Spleen (tissue), 11 donors: ENCODE measurements at regions not wholly inside any gene's neighbourhood (a gene's known extent, or its start where the extent isn't known, plus 50 kb on each side); places are given as distances from the start of the nearest gene placed in this dataset.

Source experiments
- DNase-seq: peaks from one replicate; pipeline ENCODE4 v3.0.0-alpha.2; 2020
- H3K27ac ChIP-seq, 8 donors: fragments of 200-600 bp; sonication (generic) in 7 of 8; 1 replicate in 4 of 8; 2 replicates in 4 of 8; pipeline versions ENCODE4 v1.5.0 to v1.8.0; 2016 to 2021; ENCODE audit warnings: inconsistent platforms in 4 of 8, mild to moderate bottlenecking in 4 of 8, moderate library complexity in 1 of 8
- H3K27me3 ChIP-seq, 7 donors: fragments of 200-600 bp; sonication (generic) in 6 of 7; replicated peaks in 1 of 7; 1 replicate in 4 of 7; 2 replicates in 3 of 7; pipeline versions ENCODE4 v1.5.0 to v1.8.0; 2016 to 2021; ENCODE audit warnings: inconsistent platforms in 3 of 7, mild to moderate bottlenecking in 1 of 7
- H3K36me3 ChIP-seq, 6 donors: fragments of 200-600 bp; sonication (generic) in 5 of 6; 1 replicate in 4 of 6; 2 replicates in 2 of 6; pipeline versions ENCODE4 v1.5.0 to v1.8.0; 2016 to 2021; ENCODE audit warnings: inconsistent platforms in 2 of 6
- H3K4me1 ChIP-seq, 6 donors: fragments of 200-600 bp; sonication (generic) in 5 of 6; 1 replicate in 3 of 6; 2 replicates in 3 of 6; pipeline versions ENCODE4 v1.5.0 to v1.8.0; 2016 to 2021; ENCODE audit warnings: inconsistent platforms in 3 of 6
- H3K4me3 ChIP-seq, 8 donors: fragments of 200-600 bp; sonication (generic) in 7 of 8; 1 replicate in 4 of 8; 2 replicates in 4 of 8; pipeline versions ENCODE4 v1.5.0 to v1.8.0; 2016 to 2021; ENCODE audit warnings: inconsistent platforms in 4 of 8, mild to moderate bottlenecking in 4 of 8, moderate library complexity in 2 of 8
- H3K9me3 ChIP-seq, 8 donors: fragments of 200-600 bp; sonication (generic) in 7 of 8; 1 replicate in 4 of 8; 2 replicates in 4 of 8; pipeline versions ENCODE4 v1.5.0 to v1.8.0; 2016 to 2021; ENCODE audit warnings: inconsistent platforms in 4 of 8
- CTCF ChIP-seq, 11 experiments: fragments of 200-600 bp in 7 of 11; fragments of 450-650 bp in 4 of 11; sonication (generic) in 4 of 11; IDR thresholded peaks in 8 of 11; conservative IDR thresholded peaks in 3 of 11; 1 replicate in 7 of 11; 2 replicates in 4 of 11; pipeline versions ENCODE4 v1.4.0 to v1.8.0; 2016 to 2021; ENCODE audit warnings: antibody characterized with exemption in 11 of 11, inconsistent platforms in 4 of 11, mild to moderate bottlenecking in 1 of 11
- POLR2A ChIP-seq, 3 donors: fragments of 450-650 bp; IDR thresholded peaks; one replicate each; pipeline ENCODE4 v1.5.1; 2017; ENCODE audit warnings: antibody characterized with exemption in 3 of 3, mild to moderate bottlenecking in 1 of 3
- POLR2AphosphoS5 ChIP-seq, 3 donors: sonication (generic); formaldehyde crosslinking; IDR thresholded peaks; one replicate each; pipeline ENCODE4 v1.5.1; 2017; ENCODE audit warnings: antibody characterized with exemption in 3 of 3
- WGBS, 5 donors: extraction: QIAGEN DNeasy Blood & Tissue Kit in 3 of 5; methylation state at CpG; one replicate each; pipeline versions ENCODE4 v1.1.5 to v1.1.7; 2013 to 2018; 5-methylcytosine and 5-hydroxymethylcytosine counted together
- intact Hi-C: fragments of 100-400 bp; cut with DNase I; formaldehyde crosslinking; loops from one replicate; pipeline ENCODE4 v1.15.0; 2023; ENCODE audit warnings: low total_unique reads
- donor health status: healthy with polysubstance abuse.
- donor health status: DM: no; HTN: no; CAD: no; lungs with moderate emphysema.
- donor health status: DM: no; HTN: no; CAD: no.
- donor health status: Bipolar disorder and iron deficiency.
- donor health status: healthy.
- donor health status: DM: no; HTN: no; CAD: no.
- donor health status: DM: yes; HTN: yes; CAD: no.

- H3K36me3 ChIP-seq: no peaks in the 10 kb centered on the region
- no peak for TF ChIP-seq CTCF (IDR thresholded peaks at IDR 0.05 in 8 of 11, conservative IDR thresholded peaks at IDR 0.05 in 3 of 11)
These were observed 541.1 kb downstream of the TNS1 start for GRCh38 chr2:217461674-217462073.

GRCh38 chr2:217459680-217460405, 543.0 kb downstream of the TNS1 start:
- Histone ChIP-seq H3K4me1 (no peaks in the 10 kb centered on the region), H3K4me3 (no peak overlapping the region), H3K9me3 (no peaks in the 10 kb centered on the region), H3K36me3 (no peaks in the 10 kb centered on the region), H3K27me3 (peaks cover 0 to 4% (median 0%) of the 10 kb centered on the region in 7 donors), H3K27ac (no peak overlapping the region)
- 70 to 86% (median 84%) methylated on average over 4 to 5 of the region's 5 CpGs for WGBS, 5 donors
- intact Hi-C loops: no loop called here
- no peak for DNase-seq
- TF ChIP-seq CTCF (IDR thresholded peaks at IDR 0.05 in 8 of 11, conservative IDR thresholded peaks at IDR 0.05 in 3 of 11): no peak

More at GRCh38 chr2:217461674-217462073, 541.1 kb downstream of the TNS1 start:
- Histone ChIP-seq H3K27ac (no peak overlapping the region), H3K4me1 (no peaks in the 10 kb centered on the region), H3K4me3 (no peak overlapping the region), H3K9me3 (no peaks in the 10 kb centered on the region), H3K27me3 (peaks cover 0 to 4% (median 0%) of the 10 kb centered on the region in 7 donors)
- no peak for DNase-seq
- WGBS, 5 donors: 69 to 85% (median 80%) methylated on average over 4 of the region's 4 CpGs
- intact Hi-C loops: no loop called here

GRCh38 chr2:217459016-217459415, 543.8 kb downstream of the TNS1 start:
- peaks cover 0 to 4% (median 0%) of the 10 kb centered on the region in 7 donors for H3K27me3 ChIP-seq
- 91 to 93% (median 92%) methylated on average over 2 of the region's 2 CpGs for WGBS, 5 donors
- H3K36me3 ChIP-seq: no peaks in the 10 kb centered on the region
- no peaks in the 10 kb centered on the region for H3K4me1 ChIP-seq
- intact Hi-C loops: no loop called here
- no peak overlapping the region for H3K27ac ChIP-seq
- DNase-seq: no peak
- H3K4me3 ChIP-seq: no peak overlapping the region
- no peak for TF ChIP-seq POLR2AphosphoS5 (IDR thresholded peaks at IDR 0.05)
- TF ChIP-seq CTCF (IDR thresholded peaks at IDR 0.05 in 8 of 11, conservative IDR thresholded peaks at IDR 0.05 in 3 of 11): no peak
- no peak for TF ChIP-seq POLR2A (IDR thresholded peaks at IDR 0.05)
- H3K9me3 ChIP-seq: no peaks in the 10 kb centered on the region

GRCh38 chr2:217456016-217456415, 546.8 kb downstream of the TNS1 start:
- Histone ChIP-seq H3K4me3 (no peak overlapping the region), H3K9me3 (no peaks in the 10 kb centered on the region), H3K4me1 (no peaks in the 10 kb centered on the region), H3K36me3 (no peaks in the 10 kb centered on the region), H3K27me3 (peaks cover 0 to 4% (median 0%) of the 10 kb centered on the region in 7 donors), H3K27ac (no peak overlapping the region)
- TF ChIP-seq POLR2A (IDR thresholded peaks at IDR 0.05) (no peak), POLR2AphosphoS5 (IDR thresholded peaks at IDR 0.05) (no peak), CTCF (IDR thresholded peaks at IDR 0.05 in 8 of 11, conservative IDR thresholded peaks at IDR 0.05 in 3 of 11) (no peak)
- intact Hi-C loops: no loop called here
- 73 to 92% (median 82%) methylated on average over 2 of the region's 2 CpGs for WGBS, 5 donors
- no peak for DNase-seq
